HG02588 (cell line): ENCODE measurements at regions not wholly inside any gene's neighbourhood (a gene's known extent, or its start where the extent isn't known, plus 50 kb on each side); places are given as distances from the start of the nearest gene placed in this dataset.

ENCODE experiments used
- ATAC-seq: cut with Tn5 transposase; IDR thresholded peaks from one replicate; pipeline ENCODE4 v1.9.1; 2021; ENCODE audit warnings: mild to moderate bottlenecking, moderate library complexity; ENCODE audit not compliant: unreplicated experiment

DNA sequence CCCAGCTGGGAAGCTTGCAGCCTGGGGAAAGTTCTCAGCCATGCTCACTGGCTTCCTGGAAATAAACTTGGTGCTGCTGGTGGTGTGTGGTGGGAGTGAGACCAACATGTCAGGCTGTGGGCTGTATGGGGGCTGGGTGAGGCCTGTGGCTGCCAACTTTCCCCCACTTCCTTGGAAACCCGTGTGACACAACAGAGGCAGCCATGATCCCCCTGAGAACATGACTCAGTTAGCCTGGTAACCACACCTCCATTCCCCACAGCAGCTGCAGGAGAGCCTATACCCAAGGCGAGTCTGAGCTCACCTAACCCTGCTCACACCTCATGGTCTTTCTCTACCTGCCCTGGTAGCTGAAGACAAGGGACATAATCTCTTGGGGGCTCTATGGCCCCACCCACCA, 72.7 kb upstream of the RGMB start:
- no peak for ATAC-seq

- no peak for ATAC-seq
These were observed 67.6 kb upstream of the RGMB start for GRCh38 chr5:98705841-98706240.

GRCh38 chr5:98709681-98710080, 63.8 kb upstream of the RGMB start:
- ATAC-seq, result no peak

DNA sequence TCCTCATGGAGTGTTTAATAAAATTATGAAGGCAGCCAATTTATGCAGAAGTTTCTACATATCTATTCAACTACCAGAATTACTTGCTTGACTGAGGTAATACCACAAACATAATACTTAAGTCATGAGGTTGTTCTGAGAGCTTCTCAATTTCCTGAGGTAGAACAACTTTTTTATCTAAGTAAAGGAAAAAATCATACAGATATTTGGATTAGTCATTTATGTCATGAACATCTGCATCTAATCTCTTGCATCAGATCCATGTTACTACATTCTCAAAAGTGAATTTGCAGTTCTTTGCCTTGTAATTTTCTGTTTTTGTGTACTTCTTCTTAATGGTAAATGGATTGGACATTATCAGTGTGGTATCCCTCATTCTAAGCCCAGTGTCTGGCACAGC, 60.4 kb upstream of the RGMB start:
- no peak for ATAC-seq

- no peak for ATAC-seq
These were observed 59.6 kb upstream of the RGMB start for GRCh38 chr5:98713856-98714255.

GRCh38 chr5:98714710-98715288, 58.7 kb upstream of the RGMB start:
- ATAC-seq, result no peak

DNA sequence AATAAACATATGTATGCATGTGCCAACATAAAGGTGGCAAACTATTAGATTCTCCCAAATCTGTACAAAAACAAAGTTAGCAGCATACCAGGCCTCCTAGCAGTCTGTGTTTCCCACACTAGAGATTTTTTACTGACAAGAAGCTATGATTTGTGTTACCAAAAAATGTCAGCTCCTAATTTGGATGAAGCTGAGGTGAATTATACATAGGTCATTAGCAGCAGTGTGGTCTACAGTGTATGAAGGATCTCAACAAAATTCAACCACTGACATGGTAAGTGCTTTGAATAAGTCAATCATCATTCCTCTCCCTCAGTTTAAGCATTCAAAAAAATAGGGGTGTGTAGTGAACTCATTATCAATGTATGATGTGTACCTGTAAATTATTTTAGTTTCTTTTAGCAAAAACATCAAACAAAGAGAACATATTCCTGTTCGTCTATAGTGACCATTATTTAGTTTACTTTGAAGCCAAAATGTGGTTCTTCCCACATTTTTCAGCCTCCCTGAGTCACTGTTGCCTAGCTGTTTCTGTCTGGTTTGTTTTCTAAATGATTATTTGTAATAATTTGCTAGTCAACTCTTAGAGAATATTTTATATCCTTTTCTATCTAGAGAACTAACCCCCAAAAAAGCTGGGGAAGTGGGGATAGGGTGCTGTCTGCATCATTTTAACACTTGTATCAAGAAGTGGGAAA, 52.1 kb upstream of the RGMB start:
- no peak for ATAC-seq

DNA sequence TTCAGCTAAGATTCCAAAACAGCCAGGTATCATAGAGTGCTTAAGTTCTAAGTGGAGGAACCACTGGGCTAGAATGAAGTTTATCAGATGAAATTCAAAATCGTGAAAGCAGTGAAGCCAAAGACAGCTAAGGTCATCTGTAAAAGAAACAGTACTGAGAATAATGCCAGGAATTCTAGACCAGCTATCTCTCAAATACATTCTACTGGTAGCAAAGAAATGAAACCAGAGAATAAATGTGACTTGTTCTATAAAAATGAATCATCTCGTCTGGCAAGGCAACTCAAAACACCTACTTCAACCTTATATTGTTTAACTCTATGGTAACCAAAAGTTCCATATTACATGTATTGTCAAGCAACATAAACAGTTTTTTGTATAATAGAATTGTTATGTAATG, 51.3 kb upstream of the RGMB start:
- ATAC-seq, result no peak

- ATAC-seq, result no peak
These were observed 50.4 kb upstream of the RGMB start for GRCh38 chr5:98723061-98723460.
